ENCODE measurements at regions not wholly inside any gene's neighbourhood (a gene's known extent, or its start where the extent isn't known, plus 50 kb on each side); places are given as distances from the start of the nearest gene placed in this dataset.

- DNase-seq (ENCODE audit: low spot score): no peak
- no peak for TF ChIP-seq CTCF (IDR thresholded peaks at IDR 0.05; ENCODE audit: borderline replicate concordance, control extremely low read depth, extremely low read depth, insufficient read depth, missing control alignments)
- in situ Hi-C loops (cut with MboI; ENCODE audit: low sequenced_read_pairs, unreplicated experiment): no loop called here
These were observed 184.9 kb downstream of the GPX5 start for GRCh38 chr6:28710466-28711191.

- in situ Hi-C loops (cut with MboI; ENCODE audit: low sequenced_read_pairs, unreplicated experiment): no loop called here
- TF ChIP-seq CTCF (IDR thresholded peaks at IDR 0.05; ENCODE audit: borderline replicate concordance, control extremely low read depth, extremely low read depth, insufficient read depth, missing control alignments): no peak
- no peak for DNase-seq (ENCODE audit: low spot score)
These were observed 185.6 kb downstream of the GPX5 start for GRCh38 chr6:28711325-28711724.

- TF ChIP-seq CTCF (IDR thresholded peaks at IDR 0.05; ENCODE audit: borderline replicate concordance, control extremely low read depth, extremely low read depth, insufficient read depth, missing control alignments): no peak
- in situ Hi-C loops (cut with MboI; ENCODE audit: low sequenced_read_pairs, unreplicated experiment): no loop called here
- DNase-seq (ENCODE audit: low spot score): no peak
These were observed 186.2 kb downstream of the GPX5 start for GRCh38 chr6:28711788-28712341.

GRCh38 chr6:28712982-28713381 lies 187.3 kb downstream of the GPX5 start:
- TF ChIP-seq CTCF (IDR thresholded peaks at IDR 0.05; ENCODE audit: borderline replicate concordance, control extremely low read depth, extremely low read depth, insufficient read depth, missing control alignments): no peak
- DNase-seq (ENCODE audit: low spot score): no peak
- in situ Hi-C loops (cut with MboI; ENCODE audit: low sequenced_read_pairs, unreplicated experiment): no loop called here

GRCh38 chr6:28719275-28719940 lies 193.7 kb downstream of the GPX5 start:
- DNase-seq (ENCODE audit: low spot score): no peak
- in situ Hi-C loops (cut with MboI; ENCODE audit: low sequenced_read_pairs, unreplicated experiment): no loop called here
- TF ChIP-seq CTCF (IDR thresholded peaks at IDR 0.05; ENCODE audit: borderline replicate concordance, control extremely low read depth, extremely low read depth, insufficient read depth, missing control alignments): no peak

GRCh38 chr6:28720357-28721231 lies 194.9 kb downstream of the GPX5 start:
- DNase-seq (ENCODE audit: low spot score): no peak
- in situ Hi-C loops (cut with MboI; ENCODE audit: low sequenced_read_pairs, unreplicated experiment): no loop called here
- no peak for TF ChIP-seq CTCF (IDR thresholded peaks at IDR 0.05; ENCODE audit: borderline replicate concordance, control extremely low read depth, extremely low read depth, insufficient read depth, missing control alignments)

All from GM13976 (cell line).